Smooth muscle cell (in vitro differentiated cells): ENCODE measurements at regions not wholly inside any gene's neighbourhood (a gene's known extent, or its start where the extent isn't known, plus 50 kb on each side); places are given as distances from the start of the nearest gene placed in this dataset.
A peak's percentile ranks its signal among the peaks of the same experiment; 100 is the strongest.

Experiments used
- DNase-seq: peaks from one replicate; lab custom pipeline; 2025; ENCODE audit not compliant: unreplicated experiment; lab: John Stamatoyannopoulos, UW
- H2AFZ ChIP-seq: fragments of 200-600 bp; sonication (generic); 2 replicates; pipeline ENCODE4 v1.6.0; 2016; ENCODE audit warnings: antibody characterized with exemption, low read depth, mild to moderate bottlenecking
- H3F3A ChIP-seq: fragments of 200-600 bp; sonication (generic); 2 replicates; pipeline ENCODE4 v1.6.0; 2017; ENCODE audit warnings: antibody characterized with exemption, low read depth
- H3K27ac ChIP-seq: fragments of 200-600 bp; sonication (generic); 2 replicates; pipeline ENCODE4 v1.5.1; 2016; ENCODE audit warnings: low read depth, mild to moderate bottlenecking
- H3K27me3 ChIP-seq: fragments of 200-600 bp; sonication (generic); 2 replicates; pipeline ENCODE4 v1.6.1; 2016; ENCODE audit warnings: low read depth, mild to moderate bottlenecking
- H3K36me3 ChIP-seq: fragments of 200-600 bp; sonication (generic); 2 replicates; pipeline ENCODE4 v1.5.1; 2016; ENCODE audit warnings: low read depth
- H3K4me1 ChIP-seq: fragments of 200-600 bp; sonication (generic); 2 replicates; pipeline ENCODE4 v1.5.1; 2016; ENCODE audit warnings: low read depth
- H3K4me2 ChIP-seq: fragments of 200-600 bp; sonication (generic); 2 replicates; pipeline ENCODE4 v1.6.0; 2016; ENCODE audit warnings: mild to moderate bottlenecking
- H3K4me3 ChIP-seq: fragments of 200-600 bp; sonication (generic); 2 replicates; pipeline ENCODE4 v1.5.1; 2016; ENCODE audit warnings: mild to moderate bottlenecking
- H3K79me2 ChIP-seq: fragments of 200-600 bp; sonication (generic); 2 replicates; pipeline ENCODE4 v1.6.0; 2016; ENCODE audit warnings: low read depth, mild to moderate bottlenecking
- H3K9ac ChIP-seq: fragments of 200-600 bp; sonication (generic); 2 replicates; pipeline ENCODE4 v1.6.0; 2016; ENCODE audit warnings: low read depth
- H3K9me3 ChIP-seq: fragments of 200-600 bp; sonication (generic); replicated peaks from 2 replicates; pipeline ENCODE4 v1.5.1; 2016; ENCODE audit warnings: low read depth
- H4K20me1 ChIP-seq: fragments of 200-600 bp; sonication (generic); 2 replicates; pipeline ENCODE4 v1.6.0; 2016; ENCODE audit warnings: low read depth
- WGBS: methylation state at CpG from one replicate; pipeline ENCODE4 v1.1.7; 2016; ENCODE audit warnings: low lambda C conversion rate; 5-methylcytosine and 5-hydroxymethylcytosine counted together
- TF ChIP-seq, protein P1 (sequence below): fragments of 200-600 bp; sonication (generic); IDR thresholded peaks from 2 replicates; pipeline ENCODE4 v1.5.1; 2017; ENCODE audit warnings: borderline replicate concordance, mild to moderate bottlenecking, antibody characterized with exemption; ENCODE audit not compliant: insufficient read depth, poor library complexity, severe bottlenecking

DNA sequence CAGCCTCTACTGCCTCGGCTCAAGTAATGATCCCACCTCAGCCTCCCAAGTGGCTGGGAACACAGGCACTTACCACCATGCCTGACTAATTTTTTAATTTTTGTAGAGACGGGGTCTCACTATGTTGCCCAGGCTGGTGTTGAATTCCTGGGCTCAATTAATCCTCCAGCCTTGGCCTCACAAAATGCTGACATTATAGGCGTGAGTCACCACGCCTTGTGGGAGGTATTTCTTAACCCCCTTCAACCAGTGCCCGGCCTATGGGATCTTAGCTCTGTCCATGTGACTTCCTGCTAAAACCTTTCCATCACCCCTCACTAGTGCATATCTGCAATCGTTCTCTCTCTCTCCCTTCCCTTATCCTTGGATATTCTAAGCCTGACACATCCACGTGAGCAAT, 86.4 kb downstream of the FOXD2 start:
- no peak overlapping the region for H3K4me2 ChIP-seq
- H4K20me1 ChIP-seq, result no peaks in the 10 kb centered on the region
- no peak overlapping the region for H3K9ac ChIP-seq
- H3K79me2 ChIP-seq, result no peaks in the 10 kb centered on the region
- H3K4me3 ChIP-seq, result no peak overlapping the region
- H3K27ac ChIP-seq, result no peak overlapping the region
- TF ChIP-seq, protein P1, sequence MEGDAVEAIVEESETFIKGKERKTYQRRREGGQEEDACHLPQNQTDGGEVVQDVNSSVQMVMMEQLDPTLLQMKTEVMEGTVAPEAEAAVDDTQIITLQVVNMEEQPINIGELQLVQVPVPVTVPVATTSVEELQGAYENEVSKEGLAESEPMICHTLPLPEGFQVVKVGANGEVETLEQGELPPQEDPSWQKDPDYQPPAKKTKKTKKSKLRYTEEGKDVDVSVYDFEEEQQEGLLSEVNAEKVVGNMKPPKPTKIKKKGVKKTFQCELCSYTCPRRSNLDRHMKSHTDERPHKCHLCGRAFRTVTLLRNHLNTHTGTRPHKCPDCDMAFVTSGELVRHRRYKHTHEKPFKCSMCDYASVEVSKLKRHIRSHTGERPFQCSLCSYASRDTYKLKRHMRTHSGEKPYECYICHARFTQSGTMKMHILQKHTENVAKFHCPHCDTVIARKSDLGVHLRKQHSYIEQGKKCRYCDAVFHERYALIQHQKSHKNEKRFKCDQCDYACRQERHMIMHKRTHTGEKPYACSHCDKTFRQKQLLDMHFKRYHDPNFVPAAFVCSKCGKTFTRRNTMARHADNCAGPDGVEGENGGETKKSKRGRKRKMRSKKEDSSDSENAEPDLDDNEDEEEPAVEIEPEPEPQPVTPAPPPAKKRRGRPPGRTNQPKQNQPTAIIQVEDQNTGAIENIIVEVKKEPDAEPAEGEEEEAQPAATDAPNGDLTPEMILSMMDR, result no peak
- peaks cover 92% of the 10 kb centered on the region for H3K27me3 ChIP-seq
- DNase-seq, result no peak
- no peaks in the 10 kb centered on the region for H3K4me1 ChIP-seq
- H3K9me3 ChIP-seq, result peaks cover 2% of the 10 kb centered on the region
- 67% methylated on average over 7 of the region's 7 CpGs for WGBS
- no peaks in the 10 kb centered on the region for H3F3A ChIP-seq
- no peak overlapping the region for H2AFZ ChIP-seq
- no peaks in the 10 kb centered on the region for H3K36me3 ChIP-seq

DNA sequence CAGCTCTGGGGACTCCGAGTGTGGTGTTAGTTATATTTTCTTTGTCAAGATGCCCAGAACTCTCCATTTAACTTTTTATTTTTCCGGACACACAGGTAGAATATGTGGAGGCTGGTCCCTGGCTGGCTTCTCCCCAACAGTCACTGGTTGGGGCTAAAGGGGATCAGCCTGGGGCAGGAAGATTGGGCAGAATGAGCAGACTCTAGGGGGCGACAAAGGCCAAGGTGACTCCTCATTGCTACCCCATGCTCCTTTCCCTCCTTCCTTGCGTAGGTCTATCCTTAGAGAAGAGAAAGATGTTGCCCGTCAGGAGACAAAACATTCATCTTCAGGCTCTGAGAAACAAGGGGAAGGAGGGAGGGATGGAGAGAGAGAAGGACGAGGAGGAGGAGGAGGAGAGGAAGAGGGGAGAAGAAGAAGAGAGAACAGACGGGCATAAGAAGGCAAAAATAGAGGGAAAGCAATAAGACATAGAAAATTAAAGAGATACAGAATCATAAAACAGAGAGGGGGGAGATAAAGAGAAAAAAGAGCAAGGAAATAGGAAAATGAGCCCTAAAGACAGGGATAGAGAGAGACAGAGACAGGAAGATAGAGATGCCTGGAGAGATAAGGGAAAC, 89.9 kb downstream of the FOXD2 start:
- no peak for DNase-seq
- Histone ChIP-seq H4K20me1 (no peaks in the 10 kb centered on the region), H3K27ac (no peak overlapping the region), H3K9me3 (peaks cover 7% of the 10 kb centered on the region), H3K4me1 (no peaks in the 10 kb centered on the region), H3K27me3 (peaks cover 78% of the 10 kb centered on the region), H3K4me3 (no peak overlapping the region), H2AFZ (no peak overlapping the region), H3K79me2 (no peaks in the 10 kb centered on the region), H3K36me3 (no peaks in the 10 kb centered on the region), H3K4me2 (no peak overlapping the region), H3K9ac (no peak overlapping the region), H3F3A (no peaks in the 10 kb centered on the region)
- TF ChIP-seq, protein P1, result peak; percentile 36
- WGBS, result 54% methylated on average over 7 of the region's 7 CpGs

DNA sequence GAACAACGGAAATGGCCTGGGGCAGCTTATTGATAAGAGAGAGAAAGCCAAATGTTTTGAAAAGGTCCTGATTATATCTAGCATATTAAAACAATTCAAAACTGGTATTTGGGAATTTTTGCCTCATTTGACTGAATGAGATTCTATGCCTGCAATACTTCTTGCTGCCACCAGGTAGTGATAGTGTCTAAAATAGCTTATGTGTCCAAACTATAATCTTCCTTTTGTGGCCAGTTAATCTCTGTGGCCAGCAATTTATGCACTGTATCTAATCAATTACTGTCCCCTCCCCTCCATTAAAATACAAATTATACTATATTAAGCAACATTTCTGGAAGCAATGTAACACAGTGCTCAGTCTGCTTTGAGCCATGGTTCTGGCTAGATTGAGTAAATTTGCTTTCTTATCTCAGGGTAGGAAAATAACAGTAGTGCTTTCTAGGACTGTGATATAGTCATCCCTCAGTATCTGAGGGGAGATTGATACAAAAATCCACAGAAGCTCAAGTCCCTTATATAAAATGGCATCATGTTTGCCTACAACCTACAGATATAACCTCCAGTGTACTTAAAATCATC, 91.8 kb downstream of the FOXD2 start:
- TF ChIP-seq, protein P1, result peak; percentile 53
- no peak overlapping the region for H3K27ac ChIP-seq
- 59% methylated on average over 1 of the region's 1 CpG for WGBS
- H3K79me2 ChIP-seq, result no peaks in the 10 kb centered on the region
- no peak overlapping the region for H2AFZ ChIP-seq
- H3K4me1 ChIP-seq, result peaks cover 5% of the 10 kb centered on the region
- H3F3A ChIP-seq, result no peaks in the 10 kb centered on the region
- no peak for DNase-seq
- no peak overlapping the region for H3K4me3 ChIP-seq
- peaks cover 7% of the 10 kb centered on the region for H3K9me3 ChIP-seq
- H3K27me3 ChIP-seq, result peaks cover 70% of the 10 kb centered on the region
- H3K36me3 ChIP-seq, result no peaks in the 10 kb centered on the region
- no peak overlapping the region for H3K4me2 ChIP-seq
- no peaks in the 10 kb centered on the region for H4K20me1 ChIP-seq
- no peak overlapping the region for H3K9ac ChIP-seq
